Embryonic facial prominence (tissue), 1 donor: ENCODE measurements at regions not wholly inside any gene's neighbourhood (a gene's known extent, or its start where the extent isn't known, plus 50 kb on each side); places are given as distances from the start of the nearest gene placed in this dataset.

Experiments
- DNase-seq: peaks from one replicate; pipeline ENCODE4 v3.0.0-alpha.2; 2016; ENCODE audit errors: extremely low spot score

DNA sequence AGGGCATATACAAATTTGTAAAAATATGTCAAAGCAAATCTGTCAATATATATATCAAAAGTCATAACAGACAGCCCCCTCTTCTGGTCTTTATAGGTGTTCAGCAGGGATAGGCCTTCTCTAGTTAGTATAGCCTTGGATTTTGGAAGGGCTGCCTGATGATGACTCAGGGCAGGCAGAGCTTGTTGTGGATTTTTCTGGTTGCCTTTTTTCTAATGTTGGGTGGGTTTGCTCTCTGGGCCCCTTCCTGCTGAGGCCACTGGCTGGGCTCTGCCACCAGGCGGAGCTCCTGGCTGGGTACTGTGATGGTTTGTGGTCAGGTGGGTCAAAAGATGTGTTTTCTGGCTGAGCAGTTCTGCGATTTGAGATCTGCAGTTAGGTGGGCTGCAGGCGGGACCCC lies 294.2 kb downstream of the GRIA2 start:
- DNase-seq: no peak

DNA sequence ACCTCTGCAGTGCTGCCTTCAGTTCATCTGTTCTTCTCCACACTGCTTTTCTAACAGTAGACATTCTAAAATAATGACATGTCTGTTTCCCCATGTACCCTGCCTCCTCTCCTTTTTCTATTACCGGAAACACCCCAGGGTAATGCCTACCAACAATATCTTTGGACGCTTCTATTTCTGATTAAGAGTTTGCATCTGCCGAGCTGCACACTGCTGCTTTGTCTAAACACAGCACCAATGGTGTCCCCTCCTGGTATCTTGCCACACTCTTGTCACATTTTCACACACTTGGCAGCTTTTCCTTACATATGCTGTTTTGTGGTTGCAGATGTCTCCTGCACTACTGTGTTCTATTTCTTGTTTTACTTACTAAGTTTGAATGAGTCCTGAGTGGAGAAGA lies 288.8 kb downstream of the GRIA2 start:
- no peak for DNase-seq

DNA sequence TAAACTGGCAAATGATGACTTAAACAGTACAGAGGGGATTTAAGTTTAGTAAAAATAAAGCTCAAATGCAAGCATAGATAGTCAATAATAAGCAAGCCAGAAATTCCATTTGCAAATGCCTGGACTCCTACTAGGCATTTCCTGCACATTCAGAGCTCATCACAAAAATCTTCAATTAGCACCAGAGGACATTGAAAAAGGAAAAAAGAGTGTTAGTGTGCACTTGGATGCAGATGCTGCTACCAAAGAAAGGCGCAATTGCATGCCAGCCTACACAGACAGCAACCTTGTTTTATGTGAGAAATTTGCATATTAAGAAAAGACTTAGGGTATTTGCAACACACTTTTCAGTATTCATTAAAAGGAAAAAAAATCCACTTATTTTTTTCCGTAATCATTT lies 282.1 kb downstream of the GRIA2 start:
- DNase-seq: no peak

- DNase-seq: no peak
Observed at GRCh38 chr4:157459785-157460184, 239.3 kb downstream of the GRIA2 start.

GRCh38 chr4:157447195-157447594 lies 226.7 kb downstream of the GRIA2 start:
- no peak for DNase-seq

- DNase-seq: no peak
Observed at GRCh38 chr4:157444014-157444413, 223.5 kb downstream of the GRIA2 start.

DNA sequence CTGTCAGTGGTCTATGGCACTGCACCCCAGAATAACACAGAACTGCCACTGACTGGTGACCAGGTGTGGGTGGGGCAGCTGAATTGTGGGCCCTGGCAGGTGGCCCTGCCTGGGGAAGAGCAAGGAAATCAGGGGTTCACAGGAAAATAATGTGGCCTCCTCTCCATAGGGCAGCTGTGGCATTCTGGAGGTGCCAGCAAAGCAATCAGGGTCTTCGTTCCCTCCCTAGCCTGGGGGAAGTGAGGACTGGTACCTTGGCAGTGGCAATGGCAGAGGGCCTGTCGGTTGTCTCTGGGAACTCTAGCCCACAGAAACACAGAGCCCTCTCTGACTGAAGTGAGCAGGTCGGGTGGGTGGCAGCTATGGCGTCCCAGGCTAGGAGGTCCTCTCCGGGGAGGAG lies 223.0 kb downstream of the GRIA2 start:
- DNase-seq: no peak

GRCh38 chr4:157425897-157426296 lies 205.4 kb downstream of the GRIA2 start:
- DNase-seq: no peak

GRCh38 chr4:157423526-157424020 lies 203.0 kb downstream of the GRIA2 start:
- no peak for DNase-seq

DNA sequence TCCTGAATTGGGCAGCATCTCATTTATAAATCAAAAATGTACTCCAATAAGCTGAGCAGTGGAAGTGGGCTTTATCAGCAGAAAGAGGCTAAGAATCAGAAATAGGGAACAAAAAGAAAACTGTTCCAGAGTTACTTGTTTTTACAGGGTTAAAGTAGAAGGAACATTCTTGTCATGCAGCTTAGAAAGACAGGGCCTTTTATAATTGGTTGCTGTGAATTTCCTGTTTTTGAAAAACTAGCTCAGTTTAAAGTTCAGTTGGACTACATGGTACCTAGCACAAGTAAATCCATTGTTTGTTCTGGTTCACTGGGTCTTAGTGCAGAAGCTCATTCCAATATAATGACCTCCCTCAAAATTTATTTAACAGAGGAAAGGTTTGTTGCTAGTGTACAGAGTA lies 200.8 kb downstream of the GRIA2 start:
- no peak for DNase-seq
